Mucosa of descending colon (tissue), 3 donors: ENCODE measurements at regions not wholly inside any gene's neighbourhood (a gene's known extent, or its start where the extent isn't known, plus 50 kb on each side); places are given as distances from the start of the nearest gene placed in this dataset.
"Not testable (repeated sequence)": the region's sequence is repeated elsewhere in the genome, so short reads cannot be mapped to it uniquely, and the experiment has no call there.

Source experiments
- ATAC-seq: fragments of 200-7000 bp; cut with Tn5 transposase; one replicate; pipeline ENCODE4 v1.9.1; 2020; ENCODE audit warnings: mild to moderate bottlenecking, moderate library complexity
- DNase-seq, 3 donors: peaks; one replicate each; pipeline ENCODE4 v3.0.0-alpha.2; 2020
- H3K36me3 ChIP-seq: fragments of 200-600 bp; one replicate; pipeline ENCODE4 v1.8.0; 2021; ENCODE audit warnings: low read depth, mild to moderate bottlenecking
- H3K4me1 ChIP-seq: fragments of 200-600 bp; one replicate; pipeline ENCODE4 v1.8.0; 2021; ENCODE audit warnings: low read depth, mild to moderate bottlenecking
- H3K4me3 ChIP-seq: fragments of 200-600 bp; one replicate; pipeline ENCODE4 v1.8.0; 2021; ENCODE audit warnings: mild to moderate bottlenecking
- H3K9me3 ChIP-seq: fragments of 200-600 bp; one replicate; pipeline ENCODE4 v1.8.0; 2021; ENCODE audit warnings: mild to moderate bottlenecking
- intact Hi-C, 2 donors: fragments of 100-400 bp; cut with DNase I in 1 of 2; cut with micrococcal nuclease in 1 of 2; formaldehyde crosslinking; loops; one replicate each; pipeline versions ENCODE4 v1.11.0 to v1.11.1; 2022; cut with DNase I, micrococcal nuclease
- TF ChIP-seq, protein P1 (sequence below): fragments of 200-600 bp; IDR thresholded peaks from one replicate; pipeline ENCODE4 v1.8.0; 2022; ENCODE audit warnings: antibody characterized with exemption, mild to moderate bottlenecking
- donor health status: DM: no; HTN: no; CAD: no; lungs with moderate emphysema.
- donor health status: DM: no; HTN: no; CAD: no.
- donor health status: DM: no; HTN: yes; CAD: no.

DNA sequence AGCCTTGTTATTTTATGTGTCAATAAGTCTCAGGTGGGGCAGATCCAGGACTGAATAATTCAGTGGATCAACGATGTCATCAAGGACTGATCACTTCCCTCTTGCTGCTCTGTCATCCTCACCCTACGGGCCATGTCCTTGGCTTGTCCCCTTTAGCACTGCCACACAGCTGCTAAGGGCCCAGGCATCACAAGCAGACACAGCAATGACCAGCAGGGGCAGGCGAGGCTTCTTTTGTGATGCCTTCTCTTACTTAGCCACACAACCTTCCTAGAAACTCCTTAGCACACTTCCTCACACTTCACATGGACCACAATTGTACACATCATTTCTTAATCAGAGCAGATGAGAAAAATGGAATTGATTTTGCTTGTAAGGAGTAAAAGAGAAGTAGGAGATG is 356.3 kb upstream of the SOX9 start:
- intact Hi-C loops = no loop called here
- ATAC-seq = peak; percentile 73
- TF ChIP-seq, protein P1, sequence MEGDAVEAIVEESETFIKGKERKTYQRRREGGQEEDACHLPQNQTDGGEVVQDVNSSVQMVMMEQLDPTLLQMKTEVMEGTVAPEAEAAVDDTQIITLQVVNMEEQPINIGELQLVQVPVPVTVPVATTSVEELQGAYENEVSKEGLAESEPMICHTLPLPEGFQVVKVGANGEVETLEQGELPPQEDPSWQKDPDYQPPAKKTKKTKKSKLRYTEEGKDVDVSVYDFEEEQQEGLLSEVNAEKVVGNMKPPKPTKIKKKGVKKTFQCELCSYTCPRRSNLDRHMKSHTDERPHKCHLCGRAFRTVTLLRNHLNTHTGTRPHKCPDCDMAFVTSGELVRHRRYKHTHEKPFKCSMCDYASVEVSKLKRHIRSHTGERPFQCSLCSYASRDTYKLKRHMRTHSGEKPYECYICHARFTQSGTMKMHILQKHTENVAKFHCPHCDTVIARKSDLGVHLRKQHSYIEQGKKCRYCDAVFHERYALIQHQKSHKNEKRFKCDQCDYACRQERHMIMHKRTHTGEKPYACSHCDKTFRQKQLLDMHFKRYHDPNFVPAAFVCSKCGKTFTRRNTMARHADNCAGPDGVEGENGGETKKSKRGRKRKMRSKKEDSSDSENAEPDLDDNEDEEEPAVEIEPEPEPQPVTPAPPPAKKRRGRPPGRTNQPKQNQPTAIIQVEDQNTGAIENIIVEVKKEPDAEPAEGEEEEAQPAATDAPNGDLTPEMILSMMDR = no peak
- no peaks in the 10 kb centered on the region for H3K36me3 ChIP-seq
- H3K4me1 ChIP-seq = no peaks in the 10 kb centered on the region
- no peak overlapping the region for H3K4me3 ChIP-seq
- no peaks in the 10 kb centered on the region for H3K9me3 ChIP-seq
- peak in 2 of 3 donors; percentile 45 to 47 for DNase-seq

DNA sequence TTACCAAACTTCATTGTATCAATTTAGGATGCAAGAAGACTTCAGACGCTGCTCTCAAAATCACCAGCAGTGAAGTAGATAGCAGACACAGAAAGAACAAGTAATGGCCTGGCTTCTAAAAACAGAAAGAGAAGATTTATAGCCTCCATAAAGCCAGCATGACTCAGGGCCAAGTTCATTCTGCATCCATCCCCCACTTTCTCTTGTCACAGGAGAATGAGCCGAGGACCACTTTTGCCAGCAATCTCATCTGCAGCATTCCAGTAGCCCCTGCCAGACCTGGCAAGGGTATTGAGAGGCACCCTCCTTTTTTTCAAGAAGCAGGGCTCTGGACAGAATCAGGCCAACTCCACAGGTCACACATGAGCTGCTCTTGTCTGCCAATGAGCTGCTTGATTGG is 355.4 kb upstream of the SOX9 start:
- no peak overlapping the region for H3K4me3 ChIP-seq
- no peaks in the 10 kb centered on the region for H3K36me3 ChIP-seq
- peak; percentile 72 for ATAC-seq
- intact Hi-C loops = no loop called here
- TF ChIP-seq, protein P1 = no peak
- no peaks in the 10 kb centered on the region for H3K4me1 ChIP-seq
- H3K9me3 ChIP-seq = no peaks in the 10 kb centered on the region
- DNase-seq = peak in 1 of 3 donors; percentile 12

DNA sequence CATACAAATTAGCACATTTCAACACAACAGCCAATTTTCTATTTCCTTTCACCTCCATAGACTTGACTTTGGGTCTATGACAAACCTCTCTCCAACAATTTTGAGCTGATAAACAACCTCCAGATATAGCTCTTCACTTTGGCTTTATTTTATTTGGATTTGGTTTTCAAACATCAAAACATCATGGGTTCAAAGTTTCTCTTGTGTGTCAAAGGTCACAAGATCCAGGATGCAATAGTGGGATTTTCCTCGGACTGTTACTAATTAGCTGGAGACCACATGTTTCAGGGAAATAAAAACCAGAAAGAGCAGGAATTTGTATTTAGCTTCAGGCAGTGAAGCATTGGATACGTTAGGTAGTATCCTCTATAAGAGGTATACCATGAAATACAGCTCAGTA is 351.0 kb upstream of the SOX9 start:
- TF ChIP-seq, protein P1 = no peak
- H3K4me3 ChIP-seq = no peak overlapping the region
- no peaks in the 10 kb centered on the region for H3K4me1 ChIP-seq
- no peaks in the 10 kb centered on the region for H3K9me3 ChIP-seq
- no peak for ATAC-seq
- no peak for DNase-seq
- no peaks in the 10 kb centered on the region for H3K36me3 ChIP-seq
- intact Hi-C loops = no loop called here

DNA sequence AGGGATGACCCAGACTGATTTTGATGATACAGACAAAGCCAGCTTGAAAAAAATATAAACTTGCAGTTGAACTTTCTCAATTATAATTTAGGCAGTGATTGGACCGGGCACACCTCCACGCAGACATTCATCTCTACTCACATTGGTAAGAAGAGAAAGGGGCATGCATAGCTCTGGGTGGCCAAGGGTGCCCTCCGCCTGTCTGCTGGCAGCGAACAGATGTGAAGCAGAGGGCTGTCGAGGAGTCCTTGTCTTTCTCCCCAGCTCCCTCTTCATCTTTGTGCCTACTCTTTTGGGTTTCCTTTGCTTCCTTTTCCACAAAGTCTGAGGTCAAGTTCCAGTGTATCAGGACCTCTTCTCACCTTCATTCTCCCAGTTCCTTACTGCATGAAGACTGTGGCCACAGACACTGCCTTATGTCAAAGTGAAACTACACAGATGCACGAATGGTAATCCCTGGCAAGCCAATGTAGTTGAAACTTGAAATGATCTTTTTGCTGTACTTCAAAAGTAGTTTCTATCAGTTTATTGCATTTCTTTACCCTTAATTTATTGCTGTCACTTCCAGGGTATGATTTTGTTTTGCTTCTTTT is 343.7 kb upstream of the SOX9 start:
- intact Hi-C loops = no loop called here
- TF ChIP-seq, protein P1 = no peak
- ATAC-seq (no peak), DNase-seq (no peak)
- Histone ChIP-seq H3K36me3 (no peaks in the 10 kb centered on the region), H3K4me1 (no peaks in the 10 kb centered on the region), H3K4me3 (no peak overlapping the region), H3K9me3 (no peaks in the 10 kb centered on the region)

DNA sequence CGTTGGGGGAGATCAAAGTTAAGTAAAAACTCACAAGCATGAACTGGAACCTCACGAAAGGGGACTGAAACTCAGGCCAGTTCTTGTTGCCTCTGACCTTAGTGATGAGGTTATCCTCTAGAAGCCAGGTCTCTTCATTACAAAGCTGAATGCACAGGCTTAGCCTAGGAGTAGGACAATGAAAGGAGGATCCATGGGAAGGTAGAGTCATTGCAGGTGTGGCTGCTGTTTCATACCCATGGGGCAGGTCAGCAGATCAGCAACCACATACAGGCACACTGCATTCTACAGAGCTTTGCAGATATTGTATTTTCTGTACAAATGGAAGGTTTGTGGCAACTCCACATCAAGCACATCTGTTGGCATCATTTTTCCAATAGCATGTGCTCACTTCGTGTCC is 341.3 kb upstream of the SOX9 start:
- TF ChIP-seq, protein P1 = no peak
- Histone ChIP-seq H3K36me3 (no peaks in the 10 kb centered on the region), H3K9me3 (no peaks in the 10 kb centered on the region), H3K4me3 (no peak overlapping the region), H3K4me1 (no peaks in the 10 kb centered on the region)
- DNase-seq = no peak
- no peak for ATAC-seq
- intact Hi-C loops = no loop called here

DNA sequence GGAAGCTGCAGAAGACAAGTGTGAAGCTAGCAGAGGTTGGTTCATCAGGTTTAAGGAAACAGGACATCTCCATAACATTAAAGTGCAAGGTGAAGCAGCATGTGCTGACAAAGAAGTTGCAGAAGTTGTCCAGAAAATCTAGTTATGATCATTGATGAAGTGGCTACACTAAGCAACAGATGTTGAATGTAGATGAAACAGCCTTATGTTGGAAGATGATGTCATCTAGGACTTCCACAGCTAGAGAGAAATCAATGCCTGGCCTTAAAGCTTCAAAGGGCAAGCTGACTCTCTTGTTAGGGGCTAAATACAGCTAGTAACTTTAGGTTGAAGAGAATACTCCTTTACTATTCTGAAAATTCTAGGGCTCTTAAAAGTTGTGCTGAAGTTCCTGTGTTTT is 340.2 kb upstream of the SOX9 start:
- intact Hi-C loops = no loop called here
- ATAC-seq (no peak), DNase-seq (no peak)
- TF ChIP-seq, protein P1 = no peak
- Histone ChIP-seq H3K9me3 (no peaks in the 10 kb centered on the region), H3K36me3 (no peaks in the 10 kb centered on the region), H3K4me3 (no peak overlapping the region), H3K4me1 (no peaks in the 10 kb centered on the region)

DNA sequence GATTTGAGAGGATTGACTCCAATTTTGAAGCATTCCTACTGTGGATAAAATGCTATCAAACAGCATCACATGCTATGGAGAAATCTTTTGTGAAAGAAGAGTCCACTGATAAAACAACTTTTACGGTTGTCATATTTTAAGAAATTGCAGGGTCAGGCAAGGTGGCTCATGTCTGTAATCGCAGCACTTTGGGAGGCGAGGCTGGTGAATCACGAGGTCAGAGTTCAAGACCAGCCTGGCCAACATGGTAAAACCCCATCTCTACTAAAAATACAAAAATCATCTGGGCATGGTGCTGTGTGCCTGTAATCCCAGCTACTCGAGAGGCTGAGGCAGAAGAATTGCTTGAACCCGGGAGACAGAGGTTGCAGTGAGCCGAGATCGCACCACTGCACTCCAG is 338.8 kb upstream of the SOX9 start:
- H3K9me3 ChIP-seq, H3K36me3 ChIP-seq, DNase-seq, H3K4me3 ChIP-seq, intact Hi-C loops, H3K4me1 ChIP-seq, ATAC-seq: not testable (repeated sequence)
